ENCODE measurements at regions not wholly inside any gene's neighbourhood (a gene's known extent, or its start where the extent isn't known, plus 50 kb on each side); places are given as distances from the start of the nearest gene placed in this dataset.

- no peak for DNase-seq (ENCODE audit: low read depth in 4 of 4, low spot score in 3 of 4)
These were observed 72.0 kb upstream of the GPRIN3 start for GRCh38 chr4:89379511-89380044.

DNA sequence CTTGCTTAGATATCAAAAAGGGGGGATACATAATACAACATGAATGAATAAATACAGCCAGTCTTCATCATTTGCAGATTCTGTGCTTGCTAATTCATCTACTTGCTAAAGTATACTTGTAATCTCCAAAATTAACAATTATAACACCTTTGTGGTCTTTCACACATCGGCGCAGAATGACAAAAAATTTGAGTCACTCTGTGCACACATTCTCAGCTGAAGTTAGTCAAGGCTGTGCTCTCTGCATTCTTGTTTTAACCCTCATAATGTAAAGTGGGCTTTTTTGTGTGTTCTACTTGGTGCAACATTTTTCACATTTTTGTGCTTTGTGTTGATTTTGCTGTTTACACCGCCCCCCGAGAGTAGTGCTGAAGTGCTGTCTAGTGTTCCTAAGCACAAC, 65.8 kb upstream of the GPRIN3 start:
- no peak for DNase-seq (ENCODE audit: low read depth in 4 of 4, low spot score in 3 of 4)

- no peak for DNase-seq (ENCODE audit: low read depth in 4 of 4, low spot score in 3 of 4)
These were observed 64.0 kb upstream of the GPRIN3 start for GRCh38 chr4:89371614-89372013.

GRCh38 chr4:89369581-89369980, 62.0 kb upstream of the GPRIN3 start:
- no peak for DNase-seq (ENCODE audit: low read depth in 4 of 4, low spot score in 3 of 4)

DNA sequence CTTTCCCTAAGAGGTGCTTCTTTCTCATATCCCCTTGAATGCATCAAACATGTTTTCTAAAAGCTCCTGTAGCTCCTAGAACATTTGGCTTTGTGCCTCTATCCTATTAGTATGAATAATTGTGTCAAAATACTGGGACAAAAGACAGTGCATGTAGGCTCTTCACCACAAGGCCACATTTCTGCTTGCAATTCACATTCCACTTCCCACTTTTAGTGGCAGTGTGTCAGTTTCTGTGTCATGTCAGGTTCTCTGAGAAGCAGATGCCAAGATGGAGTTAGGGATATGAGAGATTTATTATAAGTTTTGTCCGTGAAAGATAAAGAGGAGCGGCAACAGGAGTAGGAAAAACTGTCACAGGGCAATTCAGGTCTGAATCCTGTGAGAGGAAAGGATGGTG, 61.3 kb upstream of the GPRIN3 start:
- no peak for DNase-seq (ENCODE audit: low read depth in 4 of 4, low spot score in 3 of 4)

- DNase-seq (ENCODE audit: low read depth in 4 of 4, low spot score in 3 of 4), result no peak
These were observed 58.2 kb upstream of the GPRIN3 start for GRCh38 chr4:89365776-89366175.

- DNase-seq (ENCODE audit: low read depth in 4 of 4, low spot score in 3 of 4), result no peak
These were observed 57.8 kb upstream of the GPRIN3 start for GRCh38 chr4:89365375-89365774.

DNA sequence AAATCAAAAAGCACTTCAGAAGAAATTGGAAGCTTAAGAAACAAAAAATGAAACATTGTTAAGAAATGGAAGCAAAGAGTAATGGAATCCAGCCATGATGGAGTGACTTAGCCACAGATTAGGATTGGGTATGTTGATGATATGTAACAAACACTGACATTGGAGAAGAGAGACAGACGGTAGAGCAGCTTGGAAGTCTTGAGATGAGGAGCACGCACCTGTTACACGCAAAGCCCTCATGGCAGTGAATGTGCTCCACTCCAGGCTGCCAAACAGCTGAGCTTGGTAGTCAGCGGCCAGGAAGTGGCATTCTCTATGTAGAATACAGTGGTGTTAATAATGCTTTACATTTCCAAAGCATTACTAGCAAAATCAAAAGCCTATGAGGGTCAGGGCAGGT, 56.9 kb upstream of the GPRIN3 start:
- DNase-seq (ENCODE audit: low read depth in 4 of 4, low spot score in 3 of 4), result no peak

DNA sequence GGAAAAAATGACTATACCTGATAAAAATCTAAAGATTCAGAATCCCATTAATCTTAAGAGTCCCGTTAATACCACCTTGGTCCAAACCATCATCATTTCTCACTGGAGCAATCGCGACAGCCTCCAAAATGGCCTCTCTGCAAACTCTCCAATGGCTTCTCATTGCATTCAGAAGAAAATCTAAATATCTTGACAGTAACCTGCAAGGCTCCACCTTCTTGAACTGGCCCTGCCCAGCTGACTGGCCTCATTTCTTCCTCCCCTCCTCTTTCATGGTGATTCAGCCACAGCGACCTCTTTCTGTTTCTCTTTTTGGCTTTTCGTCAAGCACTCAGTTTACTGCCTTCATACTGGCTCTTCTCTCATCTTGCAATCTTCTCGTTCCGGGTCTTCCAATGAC, 56.2 kb upstream of the GPRIN3 start:
- DNase-seq (ENCODE audit: low read depth in 4 of 4, low spot score in 3 of 4), result no peak

- no peak for DNase-seq (ENCODE audit: low read depth in 4 of 4, low spot score in 3 of 4)
These were observed 51.5 kb upstream of the GPRIN3 start for GRCh38 chr4:89358935-89359638.

- DNase-seq (ENCODE audit: low read depth in 4 of 4, low spot score in 3 of 4), result no peak
These were observed 50.2 kb upstream of the GPRIN3 start for GRCh38 chr4:89357787-89358186.
